ENCODE measurements at regions not wholly inside any gene's neighbourhood (a gene's known extent, or its start where the extent isn't known, plus 50 kb on each side); places are given as distances from the start of the nearest gene placed in this dataset.

DNA sequence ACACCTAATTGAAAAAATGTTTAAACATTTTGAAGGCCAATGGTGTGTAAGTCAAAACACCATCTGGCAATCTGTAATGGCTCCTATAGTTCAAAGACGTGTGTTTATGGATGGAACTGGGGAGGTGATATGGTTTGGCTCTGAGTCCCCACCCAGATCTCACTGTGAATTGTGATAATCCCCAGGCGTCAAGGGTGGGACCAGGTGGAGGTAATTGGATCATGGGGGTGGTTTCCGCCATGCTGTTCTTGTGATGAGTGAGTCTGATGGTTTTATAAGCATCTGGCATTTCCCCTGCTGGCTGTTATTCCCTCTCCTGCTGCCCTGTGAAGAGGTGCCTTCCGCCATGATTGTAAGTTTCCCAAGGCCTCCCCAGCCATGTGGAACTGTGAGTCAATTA lies 52.2 kb downstream of the ADRA2C start:
- no peak for DNase-seq (ENCODE audit: extremely low read depth in 1 of 2, low read depth in 1 of 2)

DNA sequence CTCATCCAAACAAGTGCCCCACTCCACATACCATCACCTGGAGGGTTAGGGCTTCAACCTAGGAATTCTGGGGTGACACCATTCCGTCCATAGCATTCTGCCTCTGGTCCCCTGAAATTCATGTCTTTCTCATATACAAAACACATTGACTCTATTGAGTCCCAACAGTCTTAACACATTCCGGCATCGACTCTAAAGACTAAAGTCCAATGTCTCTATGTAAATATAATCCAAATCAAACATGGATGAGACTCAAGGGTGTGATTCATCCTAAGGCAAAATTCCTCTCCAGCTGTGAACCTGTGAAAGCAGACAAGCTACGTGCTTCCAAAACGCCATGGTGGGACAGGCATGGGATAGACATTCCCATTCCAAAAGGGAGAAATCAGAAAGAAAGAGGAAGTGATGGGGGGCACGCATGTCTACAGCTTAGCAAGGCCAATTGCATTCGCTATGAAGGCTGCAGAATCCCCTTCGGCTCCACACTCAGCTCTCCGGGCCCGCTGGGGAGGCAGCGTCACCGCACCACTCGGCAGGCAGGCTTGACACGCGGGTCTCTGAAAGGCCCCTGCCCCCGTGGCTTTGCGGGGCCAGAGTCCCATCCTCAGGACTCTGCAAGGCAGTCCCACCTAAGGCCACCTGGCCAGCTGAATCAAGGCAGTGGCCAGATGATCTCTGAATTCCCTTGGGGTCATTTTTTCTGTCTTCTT lies 53.2 kb downstream of the ADRA2C start:
- DNase-seq (ENCODE audit: extremely low read depth in 1 of 2, low read depth in 1 of 2): no peak

DNA sequence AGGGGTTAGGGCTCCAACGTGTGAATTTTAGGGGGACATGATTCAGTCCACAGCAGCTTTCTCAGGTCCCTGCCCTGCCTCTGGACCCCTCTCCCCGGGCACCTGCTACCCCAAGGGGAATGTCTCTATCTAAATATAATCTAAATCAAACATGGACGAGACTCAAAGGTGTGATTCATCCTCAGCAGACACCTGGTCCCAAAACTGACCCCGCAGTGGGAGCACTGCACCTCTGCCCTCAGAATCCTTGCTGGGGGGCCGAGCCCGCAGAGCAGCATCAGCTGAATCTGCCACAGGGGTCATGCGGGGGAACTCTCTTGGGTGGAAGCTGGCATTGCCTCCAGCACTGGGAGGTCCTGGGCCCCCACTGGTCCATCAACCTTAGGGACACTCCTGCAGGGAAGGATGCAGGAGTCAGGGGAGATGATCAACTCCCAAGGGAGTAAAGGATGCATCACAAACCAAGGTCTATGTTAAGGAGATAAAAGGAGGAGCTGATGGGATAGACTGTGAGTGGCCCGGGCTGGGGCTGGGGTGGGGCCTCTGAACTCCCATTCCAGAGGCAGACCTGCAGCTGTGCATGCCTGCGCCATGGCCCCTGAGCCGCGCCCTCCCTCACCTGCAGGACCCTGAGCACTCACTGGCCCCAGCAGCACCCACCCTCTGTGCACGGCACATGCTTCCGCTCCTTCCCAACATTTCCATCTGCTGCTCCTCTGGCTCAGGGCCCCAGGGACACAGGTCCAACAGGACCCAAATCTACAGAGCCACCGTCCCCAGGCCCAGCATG lies 54.0 kb downstream of the ADRA2C start:
- no peak for DNase-seq (ENCODE audit: extremely low read depth in 1 of 2, low read depth in 1 of 2)

DNA sequence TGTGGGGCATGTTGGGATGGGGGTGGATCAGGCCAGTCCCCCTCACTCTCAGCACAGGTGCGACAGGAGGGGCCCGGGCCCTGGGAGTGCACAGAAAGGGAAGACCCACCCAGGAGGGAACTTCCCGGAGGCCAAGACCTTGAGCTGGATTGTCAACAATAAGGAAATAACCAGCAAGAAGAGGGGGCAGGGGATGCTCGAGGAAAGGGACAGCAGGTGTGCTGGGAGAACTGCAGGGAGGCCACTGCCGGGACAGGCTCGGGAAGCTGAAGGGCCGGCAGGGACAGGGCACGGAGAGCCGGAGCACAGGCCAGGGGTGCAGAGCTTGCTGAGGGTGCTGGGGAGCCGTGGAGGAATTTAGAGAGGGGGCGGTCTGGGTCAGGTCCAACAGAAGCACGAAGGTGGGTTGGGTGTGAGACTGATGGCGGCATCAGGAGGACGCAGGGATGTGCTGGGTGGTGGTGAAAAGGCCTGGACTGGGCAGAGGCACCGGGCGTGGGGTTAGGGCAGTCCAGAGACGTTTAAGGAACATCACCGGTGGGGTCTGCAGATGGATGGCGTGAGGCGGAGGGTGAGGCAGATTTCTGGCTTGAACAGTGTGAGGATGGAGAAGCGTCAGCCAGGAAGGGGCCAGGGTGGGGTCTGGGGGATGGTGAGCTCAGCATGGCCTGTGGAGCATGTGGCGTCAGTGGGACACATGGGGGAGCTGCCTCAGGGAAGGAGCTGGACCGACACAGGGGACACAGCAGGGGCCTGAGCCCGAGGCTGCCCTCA lies 54.8 kb downstream of the ADRA2C start:
- no peak for DNase-seq (ENCODE audit: extremely low read depth in 1 of 2, low read depth in 1 of 2)

DNA sequence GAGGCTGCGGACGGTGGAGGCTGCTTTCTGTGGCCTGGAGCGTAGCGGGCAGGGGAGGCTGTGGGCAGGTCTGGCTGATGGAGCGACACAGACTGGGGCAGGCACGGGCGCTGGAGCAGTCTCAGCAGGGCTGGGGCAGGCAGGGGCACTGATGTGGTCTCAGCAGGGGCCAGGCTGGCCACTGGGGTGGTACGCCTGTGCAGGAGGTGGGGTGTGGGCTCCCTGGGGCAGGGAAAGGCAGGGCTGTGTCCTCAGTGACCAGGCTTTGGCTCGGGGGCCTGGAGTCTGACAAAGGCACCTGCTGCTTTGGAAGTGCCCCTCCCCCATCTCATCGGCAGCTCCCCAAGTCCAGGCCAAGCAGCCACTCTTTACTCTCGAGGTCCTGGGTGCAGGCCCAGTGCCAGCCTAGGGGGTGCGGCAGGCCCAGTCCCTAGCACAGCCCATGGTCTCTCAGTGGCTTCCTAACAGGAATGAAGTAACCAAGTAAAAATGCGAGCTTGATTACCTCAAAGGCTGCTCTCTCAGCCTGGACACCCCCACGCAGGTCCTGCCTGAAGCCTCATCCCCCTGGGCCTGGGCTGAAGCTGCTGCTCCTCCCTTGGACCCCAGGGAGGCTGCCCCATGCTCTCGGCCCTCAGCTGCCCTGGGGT lies 55.5 kb downstream of the ADRA2C start:
- DNase-seq (ENCODE audit: extremely low read depth in 1 of 2, low read depth in 1 of 2): no peak

DNA sequence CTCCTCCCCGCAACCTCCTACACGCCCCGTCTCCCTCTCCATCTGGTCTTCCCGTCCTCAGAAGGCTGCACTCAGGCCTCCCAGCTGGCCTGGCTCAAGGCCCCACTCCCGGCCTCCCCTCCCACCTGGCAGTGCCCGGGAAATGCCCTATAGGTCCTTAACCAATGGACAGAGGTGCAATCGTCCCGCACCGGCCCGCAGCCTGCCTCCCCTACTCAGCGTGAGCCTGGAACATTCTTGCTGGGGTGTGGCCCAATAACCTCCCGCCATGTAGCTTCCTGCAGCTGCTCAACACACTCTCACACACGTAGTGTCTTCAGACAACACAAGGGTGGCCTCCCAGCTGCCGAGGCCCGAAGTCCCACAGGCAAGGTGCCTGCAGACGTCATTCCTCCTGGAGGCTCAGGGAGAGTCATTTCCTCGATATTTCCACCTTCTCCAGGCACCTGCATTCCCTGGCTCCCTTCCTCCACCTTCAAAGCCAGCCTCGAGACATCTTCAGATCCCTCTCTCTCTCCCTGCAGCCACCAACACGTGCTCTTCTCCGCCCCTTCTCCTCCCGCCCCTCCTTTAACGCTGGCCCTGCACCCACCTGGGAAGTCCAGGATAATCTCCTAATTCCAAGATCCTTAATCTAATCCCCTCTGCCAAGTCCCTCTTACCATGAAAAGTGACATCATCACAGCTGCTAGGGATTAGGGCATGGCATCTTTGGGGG lies 56.2 kb downstream of the ADRA2C start:
- no peak for DNase-seq (ENCODE audit: extremely low read depth in 1 of 2, low read depth in 1 of 2)

DNA sequence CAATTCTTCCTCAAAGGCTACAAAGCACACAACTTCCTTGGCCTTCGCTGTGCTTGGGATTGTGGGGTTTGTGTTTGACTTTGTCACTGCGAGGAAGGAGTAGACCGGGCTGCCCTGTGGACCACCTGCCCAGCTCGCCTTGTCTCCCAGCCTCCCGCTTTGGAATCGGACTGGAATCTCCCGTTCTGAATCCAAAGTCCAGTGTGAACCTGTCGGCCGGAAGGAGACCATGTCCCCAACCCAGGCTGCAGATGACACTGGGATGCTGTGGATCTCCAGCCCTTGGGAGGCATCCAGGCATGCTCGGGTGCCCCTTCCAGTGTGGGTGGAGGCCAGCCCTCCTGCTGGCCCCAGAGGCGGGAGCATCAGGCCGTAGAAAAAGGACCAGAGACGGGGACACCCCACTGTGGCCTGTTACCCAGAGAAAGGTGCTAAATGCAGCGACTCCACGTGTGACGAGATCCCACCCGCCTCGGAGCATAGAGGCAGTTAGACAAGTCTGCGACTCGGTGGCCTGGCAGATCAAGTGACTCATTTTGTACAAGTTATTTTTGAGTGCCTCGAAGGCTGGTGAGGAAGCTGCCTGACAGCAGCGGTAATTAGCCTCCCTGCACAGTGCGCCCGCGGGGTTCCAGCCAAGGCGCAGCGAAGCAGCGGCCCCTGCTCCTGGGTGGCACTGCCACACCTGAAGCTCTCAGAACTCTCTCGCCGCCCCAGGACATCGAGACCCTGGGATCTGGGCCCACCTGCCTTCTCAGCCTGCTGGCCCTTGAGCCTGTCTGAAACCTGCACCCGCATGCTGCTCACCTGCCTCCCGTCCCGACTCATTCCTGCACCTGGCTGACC lies 57.5 kb downstream of the ADRA2C start:
- no peak for DNase-seq (ENCODE audit: extremely low read depth in 1 of 2, low read depth in 1 of 2)

DNA sequence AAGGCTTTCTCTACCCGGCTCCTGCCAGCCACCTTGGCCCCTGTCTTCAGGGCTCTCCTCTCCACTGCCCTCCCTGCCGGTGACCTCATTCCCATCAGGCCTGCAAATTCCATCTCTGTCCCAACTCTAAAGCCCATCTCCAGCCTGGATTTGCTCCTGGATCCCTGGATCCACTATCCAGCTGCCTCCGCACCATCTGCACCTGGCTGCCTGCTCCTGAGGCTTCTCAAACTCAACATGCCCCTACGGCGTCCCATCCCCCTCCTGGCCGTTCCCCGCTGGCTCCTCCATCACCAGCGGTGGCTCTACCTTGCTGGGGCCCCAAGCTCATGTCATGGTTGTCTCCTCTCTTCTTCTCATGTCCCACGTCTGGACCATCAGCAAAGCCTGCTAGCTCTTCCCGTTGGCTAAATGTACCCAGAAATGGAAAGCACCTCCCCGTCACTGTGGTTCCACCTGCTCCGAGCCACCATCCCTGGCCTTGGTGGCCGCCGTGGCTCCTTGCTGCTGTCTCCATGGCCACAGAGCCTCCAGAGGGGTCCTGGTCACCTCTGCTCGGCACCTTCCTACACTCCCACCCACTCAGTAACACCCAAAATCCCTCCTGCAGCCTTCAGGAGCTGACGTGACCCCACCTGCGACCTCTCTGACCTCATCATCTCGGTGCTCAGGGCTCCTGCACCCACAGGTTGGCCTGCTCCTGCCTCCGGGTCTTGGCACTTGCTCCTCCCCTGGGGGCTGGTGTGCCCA lies 58.5 kb downstream of the ADRA2C start:
- DNase-seq (ENCODE audit: extremely low read depth in 1 of 2, low read depth in 1 of 2): no peak

DNA sequence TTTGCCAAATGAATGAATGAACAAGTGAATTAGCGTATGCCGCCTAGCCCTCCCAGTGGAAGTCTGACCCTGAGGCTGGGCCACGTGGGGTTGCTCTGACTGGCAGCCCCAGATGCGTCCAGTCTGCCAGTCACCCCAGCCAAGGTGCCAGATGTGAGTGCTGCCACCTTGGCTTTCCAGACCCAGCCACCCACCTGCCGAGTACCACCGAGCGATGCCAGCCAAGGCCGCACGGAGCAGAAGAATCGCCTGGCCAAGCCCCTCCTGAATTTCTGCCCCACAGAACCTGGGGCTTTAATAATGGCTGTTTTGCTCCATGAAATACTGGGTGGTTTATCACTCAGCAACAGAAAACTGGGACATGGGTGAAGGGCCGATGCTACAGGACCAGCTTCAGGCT lies 59.3 kb downstream of the ADRA2C start:
- DNase-seq (ENCODE audit: extremely low read depth in 1 of 2, low read depth in 1 of 2): no peak

DNA sequence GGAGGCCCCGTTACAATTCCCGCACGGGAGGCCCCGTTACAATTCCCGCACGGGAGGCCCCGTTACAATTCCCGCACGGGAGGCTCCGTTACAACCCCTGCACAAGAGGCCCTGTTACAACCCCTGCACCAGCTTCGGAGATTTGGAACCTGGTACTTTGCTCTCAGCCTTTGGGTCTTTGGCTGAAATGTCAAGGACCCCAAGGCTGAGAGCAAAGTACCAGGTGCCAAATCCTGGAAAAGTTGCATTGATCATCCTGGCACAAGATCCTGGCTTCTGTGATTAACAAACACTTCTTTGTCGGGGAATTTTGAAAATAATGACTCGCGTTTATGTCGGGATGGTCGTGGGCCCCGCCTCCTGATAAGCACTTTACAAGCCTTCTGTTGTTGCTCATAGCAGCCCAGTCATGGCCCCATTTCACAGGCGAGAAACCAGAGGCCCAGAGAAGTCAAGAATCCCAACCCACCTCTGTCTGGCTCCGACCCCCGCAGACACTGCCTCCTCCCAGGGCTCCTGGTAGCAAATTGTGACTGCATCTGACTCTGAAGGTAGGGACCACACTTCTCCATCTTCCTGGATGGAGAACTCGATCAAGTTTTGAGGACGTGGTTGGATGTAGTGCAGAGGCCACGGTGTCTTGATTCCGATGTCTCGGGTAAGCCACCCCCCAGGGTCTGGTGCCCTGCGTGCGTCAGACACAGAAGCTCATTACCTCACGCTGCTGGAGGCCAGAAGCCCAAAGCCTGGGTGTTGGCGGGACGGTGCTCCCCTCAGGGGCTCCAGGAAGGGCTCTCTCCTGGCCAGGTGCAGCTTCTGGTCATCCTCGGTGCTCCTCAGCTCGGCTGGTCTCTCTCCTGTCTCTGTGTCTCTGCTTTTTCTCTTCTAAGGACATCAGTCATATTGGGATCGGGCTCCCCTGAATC lies 60.3 kb downstream of the ADRA2C start:
- no peak for DNase-seq (ENCODE audit: extremely low read depth in 1 of 2, low read depth in 1 of 2)

DNA sequence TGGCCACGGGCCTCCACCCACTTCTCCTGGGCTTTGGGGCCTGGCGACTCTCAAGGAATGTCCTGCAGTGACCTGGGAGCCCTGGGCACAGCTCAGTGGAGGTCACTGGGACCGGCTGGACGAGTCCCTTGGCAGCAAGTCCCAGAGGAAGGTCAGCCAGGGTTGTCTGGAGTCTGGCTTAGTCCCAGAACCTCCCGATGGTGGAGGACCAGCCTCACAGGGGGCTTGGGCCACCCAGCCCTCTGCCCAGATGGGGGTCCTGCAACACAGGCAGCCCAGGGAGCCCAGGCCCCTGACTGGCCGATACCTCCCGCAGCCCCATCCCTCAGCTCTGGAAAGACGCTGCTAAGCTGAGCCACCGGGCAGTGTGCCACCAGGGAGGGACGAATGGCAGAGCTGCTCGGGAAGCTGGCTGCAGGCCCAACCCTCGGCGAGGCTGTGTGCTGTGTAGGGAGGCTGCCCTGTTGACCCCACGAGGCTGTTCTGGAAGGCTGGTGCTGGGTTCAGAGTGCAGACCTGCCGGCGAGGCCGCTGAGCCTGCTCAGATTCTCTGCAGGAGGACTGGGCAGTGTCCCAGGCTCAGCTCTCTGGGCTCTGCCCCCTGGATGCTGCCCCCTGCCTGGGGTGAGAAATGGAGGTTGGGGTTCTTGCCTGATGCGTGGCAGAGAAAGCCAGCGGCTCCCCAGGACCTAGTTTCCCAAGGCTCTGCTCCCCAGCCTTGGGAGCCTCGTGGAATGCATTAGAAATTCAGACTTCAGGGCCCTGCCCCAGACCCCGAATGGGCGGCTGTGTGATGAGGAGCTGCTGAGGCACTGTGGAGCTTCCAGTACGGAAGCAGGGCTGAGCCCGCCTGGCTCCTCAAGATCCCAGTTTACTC lies 61.7 kb downstream of the ADRA2C start:
- DNase-seq (ENCODE audit: extremely low read depth in 1 of 2, low read depth in 1 of 2): no peak

DNA sequence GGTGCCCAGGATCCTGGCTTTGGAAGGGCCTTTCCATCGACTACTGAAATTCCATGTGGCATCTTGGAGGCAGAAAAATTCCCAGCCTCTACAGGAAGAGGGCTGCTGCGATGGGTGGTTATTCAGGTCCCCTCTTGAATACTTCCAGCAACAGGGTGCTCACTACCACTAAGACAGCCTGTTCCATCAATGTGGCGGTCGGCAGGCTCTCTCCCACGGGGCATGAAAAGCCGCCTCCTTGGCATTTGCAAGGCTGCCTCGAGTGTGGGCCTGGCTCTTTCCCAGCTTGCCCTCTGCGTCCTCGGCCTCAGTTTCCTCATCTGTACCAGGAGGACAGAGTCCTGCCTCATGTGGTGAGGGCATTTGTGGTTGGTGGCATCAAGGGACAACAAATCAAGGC lies 62.4 kb downstream of the ADRA2C start:
- DNase-seq (ENCODE audit: extremely low read depth in 1 of 2, low read depth in 1 of 2): no peak

DNA sequence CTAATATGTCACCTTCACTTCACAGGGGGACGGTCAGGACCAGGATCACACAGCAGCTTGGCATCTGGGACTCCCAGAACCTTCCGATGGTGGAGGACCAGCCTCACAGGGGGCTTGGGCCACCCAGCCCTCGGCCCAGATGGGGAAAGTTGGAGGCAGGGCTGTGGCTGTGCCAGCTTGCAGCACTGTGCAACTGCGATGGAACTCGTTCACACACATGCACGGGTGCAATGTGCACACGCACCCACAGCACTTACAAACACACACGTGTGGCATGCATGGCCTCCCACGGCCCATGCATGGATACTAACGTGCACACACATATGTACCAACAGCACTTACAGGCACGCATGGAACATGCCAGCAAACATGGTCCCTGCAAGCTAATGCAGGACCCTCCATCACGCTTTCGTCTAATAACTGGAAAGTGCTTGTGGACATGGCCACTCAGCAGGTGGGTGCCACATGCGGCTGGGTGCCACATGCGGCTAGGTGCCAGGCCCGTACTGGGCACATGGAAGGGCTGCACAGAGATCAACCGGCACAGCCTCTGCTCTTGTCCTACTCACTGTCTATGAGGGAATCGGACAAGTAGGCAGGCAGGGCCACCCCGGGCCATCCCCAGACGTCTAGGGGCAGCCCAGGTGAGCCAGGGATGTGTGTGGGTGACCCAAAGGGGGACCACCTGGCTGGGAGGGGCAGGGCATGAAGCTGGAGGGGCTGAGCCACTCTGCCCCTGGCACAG lies 63.2 kb downstream of the ADRA2C start:
- no peak for DNase-seq (ENCODE audit: extremely low read depth in 1 of 2, low read depth in 1 of 2)

DNA sequence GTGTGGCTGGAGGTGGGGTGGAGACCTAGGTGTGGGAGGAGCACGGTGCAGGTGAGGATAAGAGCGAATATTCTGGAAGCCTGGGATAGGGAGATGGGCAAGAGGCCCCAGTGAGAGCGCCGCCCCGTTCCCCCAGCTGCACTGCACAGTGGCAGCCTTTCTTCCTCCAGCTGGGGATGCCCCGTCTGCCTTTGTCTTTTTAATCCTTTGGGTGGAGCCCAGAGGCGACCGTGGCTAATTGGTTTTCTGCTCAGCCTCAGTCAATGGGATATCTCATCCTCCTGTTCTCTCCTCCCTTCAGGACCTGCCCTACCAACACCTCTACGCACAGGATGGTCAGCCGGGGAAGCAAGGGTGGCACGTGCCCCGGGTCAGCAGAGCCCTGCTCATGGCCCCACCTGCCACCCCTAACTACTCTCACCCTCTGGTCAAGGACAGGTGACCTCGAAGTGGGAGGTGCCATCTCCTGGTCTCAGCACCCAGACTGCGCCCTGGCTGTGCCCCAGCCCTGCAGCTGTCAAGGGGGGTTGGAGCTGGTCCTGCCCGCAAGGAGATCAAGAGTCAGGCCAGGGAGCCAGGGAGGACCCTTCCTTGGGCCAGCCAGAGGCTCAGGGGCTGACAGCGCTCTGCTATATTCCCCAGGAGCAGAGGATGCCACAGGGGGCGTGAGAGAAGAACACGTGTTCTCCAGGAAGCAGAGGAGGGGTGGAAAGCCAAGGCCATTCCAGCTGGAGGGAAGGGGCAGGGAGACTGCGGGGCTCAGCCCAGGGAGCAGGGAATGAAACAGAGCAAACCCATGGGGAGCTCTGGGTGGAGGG lies 64.0 kb downstream of the ADRA2C start:
- DNase-seq (ENCODE audit: extremely low read depth in 1 of 2, low read depth in 1 of 2): no peak

DNA sequence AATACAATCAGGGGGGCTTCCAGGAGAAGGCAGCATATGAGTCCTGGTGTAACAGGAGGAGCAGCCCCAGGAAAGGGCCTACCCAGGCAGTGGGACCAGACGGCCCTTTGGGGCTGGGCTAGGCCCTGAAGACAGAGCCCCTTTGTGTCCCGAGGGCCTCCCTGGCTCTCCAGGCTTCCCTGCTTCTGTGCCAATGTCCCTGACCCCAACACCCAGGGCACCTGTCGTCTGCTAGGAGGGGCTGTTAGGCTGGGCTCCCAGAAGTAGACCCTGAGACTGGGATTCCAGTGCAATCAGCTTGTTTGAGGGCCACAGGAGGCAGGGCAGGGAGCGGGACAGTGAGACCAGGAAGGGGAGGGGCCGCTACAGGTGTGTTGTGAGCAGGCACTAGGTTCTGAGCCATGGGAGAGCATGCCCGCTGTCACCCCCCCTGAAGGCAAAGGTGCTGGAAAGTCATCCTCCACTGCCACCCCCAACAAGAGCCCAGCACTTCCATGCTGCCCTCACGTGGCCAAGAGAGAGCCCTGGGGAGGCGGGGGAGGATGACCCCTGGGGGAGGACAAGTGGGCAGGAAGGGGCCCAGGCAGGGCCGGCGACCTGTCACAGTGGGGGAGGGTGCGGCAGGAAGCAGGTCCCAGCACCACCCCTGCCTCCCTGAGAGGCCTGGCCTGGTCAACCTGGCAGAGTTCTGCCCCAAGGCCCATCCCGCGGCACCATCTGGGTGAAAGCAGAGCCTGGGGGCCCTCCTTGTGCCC lies 64.8 kb downstream of the ADRA2C start:
- no peak for DNase-seq (ENCODE audit: extremely low read depth in 1 of 2, low read depth in 1 of 2)
